ENCODE measurements at regions not wholly inside any gene's neighbourhood (a gene's known extent, or its start where the extent isn't known, plus 50 kb on each side); places are given as distances from the start of the nearest gene placed in this dataset.
"Not testable (repeated sequence)": the region's sequence is repeated elsewhere in the genome, so short reads cannot be mapped to it uniquely, and the experiment has no call there.

- no peak for TF ChIP-seq CTCF (IDR thresholded peaks at IDR 0.05; ENCODE audit: low read depth, low read length)
Measured at GRCh38 chr6:37089783-37090182, 80.2 kb upstream of the PIM1 start.

GRCh38 chr6:37091104-37091503 is 78.8 kb upstream of the PIM1 start:
- not testable (repeated sequence) for DNase-seq (ENCODE audit: low read depth in 2 of 2); H3K4me3 ChIP-seq (replicated peaks in 1 of 2; ENCODE audit: low read depth in 2 of 2, low read length in 2 of 2)

More at GRCh38 chr6:37089783-37090182, 80.2 kb upstream of the PIM1 start:
- DNase-seq (ENCODE audit: low read depth in 2 of 2) = no peak
- H3K4me3 ChIP-seq (replicated peaks in 1 of 2; ENCODE audit: low read depth in 2 of 2, low read length in 2 of 2) = no peak overlapping the region

- not testable (repeated sequence) for H3K4me3 ChIP-seq (replicated peaks in 1 of 2; ENCODE audit: low read depth in 2 of 2, low read length in 2 of 2)
- DNase-seq (ENCODE audit: low read depth in 2 of 2) = peak in 1 of 2 donors; percentile 42
Measured at GRCh38 chr6:37091586-37091985, 78.4 kb upstream of the PIM1 start.

- TF ChIP-seq CTCF (IDR thresholded peaks at IDR 0.05; ENCODE audit: low read depth, low read length) = no peak
- DNase-seq (ENCODE audit: low read depth in 2 of 2) = no peak
- H3K4me3 ChIP-seq (replicated peaks in 1 of 2; ENCODE audit: low read depth in 2 of 2, low read length in 2 of 2) = no peak overlapping the region
Measured at GRCh38 chr6:37092923-37093727, 76.8 kb upstream of the PIM1 start.

- DNase-seq (ENCODE audit: low read depth in 2 of 2) = no peak
- H3K4me3 ChIP-seq (replicated peaks in 1 of 2; ENCODE audit: low read depth in 2 of 2, low read length in 2 of 2) = no peak overlapping the region
- TF ChIP-seq CTCF (IDR thresholded peaks at IDR 0.05; ENCODE audit: low read depth, low read length) = no peak
Measured at GRCh38 chr6:37093728-37094069, 76.3 kb upstream of the PIM1 start.

GRCh38 chr6:37095997-37096396 is 74.0 kb upstream of the PIM1 start:
- DNase-seq (ENCODE audit: low read depth in 2 of 2) = no peak
- H3K4me3 ChIP-seq (replicated peaks in 1 of 2; ENCODE audit: low read depth in 2 of 2, low read length in 2 of 2) = no peak overlapping the region
- TF ChIP-seq CTCF (IDR thresholded peaks at IDR 0.05; ENCODE audit: low read depth, low read length) = no peak

GRCh38 chr6:37097335-37097734 is 72.6 kb upstream of the PIM1 start:
- H3K4me3 ChIP-seq (replicated peaks in 1 of 2; ENCODE audit: low read depth in 2 of 2, low read length in 2 of 2) = no peak overlapping the region
- no peak for DNase-seq (ENCODE audit: low read depth in 2 of 2)
- TF ChIP-seq CTCF (IDR thresholded peaks at IDR 0.05; ENCODE audit: low read depth, low read length) = no peak

- H3K4me3 ChIP-seq (replicated peaks in 1 of 2; ENCODE audit: low read depth in 2 of 2, low read length in 2 of 2) = no peak overlapping the region
- no peak for TF ChIP-seq CTCF (IDR thresholded peaks at IDR 0.05; ENCODE audit: low read depth, low read length)
- DNase-seq (ENCODE audit: low read depth in 2 of 2) = peak in 1 of 2 donors; percentile 38
Measured at GRCh38 chr6:37099442-37099841, 70.5 kb upstream of the PIM1 start.
